RWPE1 (cell line): ENCODE measurements at regions not wholly inside any gene's neighbourhood (a gene's known extent, or its start where the extent isn't known, plus 50 kb on each side); places are given as distances from the start of the nearest gene placed in this dataset.

Experiments
- CTCF ChIA-PET: fragments of 350-600 bp; sonication (Branson Sonifier 250); formaldehyde crosslinking; extraction: SDS; loops from one replicate; lab custom pipeline; 2021; lab: Yijun Ruan, JAX
- POLR2A ChIA-PET: fragments of 400-600 bp; formaldehyde crosslinking; extraction: SDS; loops from one replicate; lab custom pipeline; 2020; ENCODE audit warnings: antibody characterized with exemption; ENCODE audit not compliant: low non-redundant PET; lab: Yijun Ruan, JAX
- DNase-seq: peaks from one replicate; pipeline ENCODE4 v3.0.0; 2012; ENCODE audit warnings: low spot score
- H3K27ac ChIP-seq: fragments of 450-650 bp; 2 replicates; pipeline ENCODE4 v1.5.1; 2017
- CTCF ChIP-seq: fragments of 450-650 bp; conservative IDR thresholded peaks from 2 replicates; pipeline ENCODE4 v1.5.1; 2017; ENCODE audit warnings: low read depth, mild to moderate bottlenecking

- TF ChIP-seq CTCF, result no peak
- no peak overlapping the region for H3K27ac ChIP-seq
- ChIA-PET CTCF (no interaction called here), POLR2A (no interaction called here)
- no peak for DNase-seq
Measured at GRCh38 chr2:183594150-183594549, 469.9 kb downstream of the NUP35 start.

- no peak for TF ChIP-seq CTCF
- ChIA-PET CTCF (no interaction called here), POLR2A (no interaction called here)
- DNase-seq, result peak; percentile 45
- H3K27ac ChIP-seq, result no peak overlapping the region
Measured at GRCh38 chr2:183597841-183598240, 473.6 kb downstream of the NUP35 start.

GRCh38 chr2:183604065-183604464 lies 479.8 kb downstream of the NUP35 start:
- POLR2A ChIA-PET, result no interaction called here
- DNase-seq, result no peak
- CTCF ChIA-PET, result no interaction called here
- no peak for TF ChIP-seq CTCF
- H3K27ac ChIP-seq, result no peak overlapping the region

GRCh38 chr2:183605440-183605839 lies 481.2 kb downstream of the NUP35 start:
- POLR2A ChIA-PET, result no interaction called here
- TF ChIP-seq CTCF, result no peak
- DNase-seq, result no peak
- CTCF ChIA-PET, result no interaction called here
- no peak overlapping the region for H3K27ac ChIP-seq

- TF ChIP-seq CTCF, result no peak
- POLR2A ChIA-PET, result no interaction called here
Measured at GRCh38 chr2:183606022-183606717, 481.9 kb downstream of the NUP35 start.

GRCh38 chr2:183606718-183607085 lies 482.5 kb downstream of the NUP35 start:
- TF ChIP-seq CTCF, result no peak

More at GRCh38 chr2:183606022-183606717, 481.9 kb downstream of the NUP35 start:
- DNase-seq, result no peak
- no peak overlapping the region for H3K27ac ChIP-seq
- CTCF ChIA-PET, result interaction anchor here (0.6 kb wide), 1 partner anchor 483 kb away, joined by 3 read pairs; no protein-coding TSS in a partner anchor

More at GRCh38 chr2:183606718-183607085, 482.5 kb downstream of the NUP35 start:
- no peak for DNase-seq
- ChIA-PET POLR2A (no interaction called here), CTCF (interaction anchor here (0.6 kb wide), 1 partner anchor 483 kb away, joined by 3 read pairs; no protein-coding TSS in a partner anchor)
- no peak overlapping the region for H3K27ac ChIP-seq
